ENCODE measurements at regions not wholly inside any gene's neighbourhood (a gene's known extent, or its start where the extent isn't known, plus 50 kb on each side); places are given as distances from the start of the nearest gene placed in this dataset.

GRCh38 chr14:101374373-101375338 lies 186.6 kb upstream of the DIO3 start:
- ATAC-seq = no peak

More at GRCh38 chr14:101374373-101375338, 186.6 kb upstream of the DIO3 start:
- H3F3A ChIP-seq (replicated peaks; ENCODE audit: low read depth) = no peaks in the 10 kb centered on the region
- no peak overlapping the region for H2AFZ ChIP-seq
- Mint-ChIP-seq H3K4me1 (peaks cover 2% of the 10 kb centered on the region), H3K36me3 (ENCODE audit: low read depth) (no peaks in the 10 kb centered on the region), H3K27ac (no peak overlapping the region), H3K9me3 (0 out of 3 replicates have a peak, but pooled peaks cover under 1% of the 10 kb centered on the region), H3K27me3 (ENCODE audit: insufficient read depth, low read depth, poor library complexity) (peaks cover 2% of the 10 kb centered on the region), H3K4me3 (no peak overlapping the region)
- no peaks in the 10 kb centered on the region for H3K4me1 ChIP-seq (ENCODE audit: insufficient read depth)
- H3K79me2 ChIP-seq (replicated peaks; ENCODE audit: insufficient read depth) = no peaks in the 10 kb centered on the region
- no peaks in the 10 kb centered on the region for H3K9me2 ChIP-seq (ENCODE audit: insufficient read depth)
- H3K4me3 ChIP-seq = no peak overlapping the region
- no peaks in the 10 kb centered on the region for H4K20me1 ChIP-seq (replicated peaks; ENCODE audit: insufficient read depth)
- no peak for DNase-seq (ENCODE audit: low spot score)
- no peaks in the 10 kb centered on the region for H3K36me3 ChIP-seq (ENCODE audit: insufficient read depth)
- H3K4me2 ChIP-seq = no peak overlapping the region
- TF ChIP-seq REST (IDR thresholded peaks at IDR 0.05; ENCODE audit: unreplicated experiment) (no peak), ZNF114 (CRISPR knock-in tag; IDR thresholded peaks at IDR 0.05) (no peak), ZNF331 (CRISPR knock-in tag; IDR thresholded peaks at IDR 0.05; ENCODE audit: low read depth) (no peak), POLR2AphosphoS5 (IDR thresholded peaks at IDR 0.05; ENCODE audit: low read depth) (no peak), EZH2phosphoT487 (IDR thresholded peaks at IDR 0.05; ENCODE audit: unreplicated experiment) (no peak), ZNF462 (CRISPR knock-in tag; IDR thresholded peaks at IDR 0.05) (no peak), NANOG (IDR thresholded peaks at IDR 0.05; ENCODE audit: borderline replicate concordance) (no peak)
- H3K27me3 ChIP-seq (ENCODE audit: insufficient read depth) = no peaks in the 10 kb centered on the region
- H3K27ac ChIP-seq (ENCODE audit: low read depth) = no peak overlapping the region
